ENCODE measurements at regions not wholly inside any gene's neighbourhood (a gene's known extent, or its start where the extent isn't known, plus 50 kb on each side); places are given as distances from the start of the nearest gene placed in this dataset.

- no peak for TF ChIP-seq CTCF (conservative IDR thresholded peaks at IDR 0.05; ENCODE audit: low read depth, low read length)
- H3K4me3 ChIP-seq (ENCODE audit: low read depth, low read length) = no peak overlapping the region
- no peak for DNase-seq (ENCODE audit: low read depth)
Observed at GRCh38 chr6:157766901-157767774, 55.9 kb upstream of the SNX9 start.

- no peak for TF ChIP-seq CTCF (conservative IDR thresholded peaks at IDR 0.05; ENCODE audit: low read depth, low read length)
- H3K4me3 ChIP-seq (ENCODE audit: low read depth, low read length) = no peak overlapping the region
Observed at GRCh38 chr6:157767775-157768156, 55.3 kb upstream of the SNX9 start.

GRCh38 chr6:157768304-157768703 is 54.7 kb upstream of the SNX9 start:
- DNase-seq (ENCODE audit: low read depth) = no peak
- H3K4me3 ChIP-seq (ENCODE audit: low read depth, low read length) = no peak overlapping the region
- no peak for TF ChIP-seq CTCF (conservative IDR thresholded peaks at IDR 0.05; ENCODE audit: low read depth, low read length)

More at GRCh38 chr6:157767775-157768156, 55.3 kb upstream of the SNX9 start:
- DNase-seq (ENCODE audit: low read depth) = no peak

GRCh38 chr6:157768863-157769551 is 54.0 kb upstream of the SNX9 start:
- no peak for DNase-seq (ENCODE audit: low read depth)
- no peak overlapping the region for H3K4me3 ChIP-seq (ENCODE audit: low read depth, low read length)
- TF ChIP-seq CTCF (conservative IDR thresholded peaks at IDR 0.05; ENCODE audit: low read depth, low read length) = no peak

- DNase-seq (ENCODE audit: low read depth) = no peak
- no peak for TF ChIP-seq CTCF (conservative IDR thresholded peaks at IDR 0.05; ENCODE audit: low read depth, low read length)
- no peak overlapping the region for H3K4me3 ChIP-seq (ENCODE audit: low read depth, low read length)
Observed at GRCh38 chr6:157769776-157770426, 53.1 kb upstream of the SNX9 start.

GRCh38 chr6:157770946-157771345 is 52.1 kb upstream of the SNX9 start:
- DNase-seq (ENCODE audit: low read depth) = no peak
- H3K4me3 ChIP-seq (ENCODE audit: low read depth, low read length) = no peak overlapping the region
- no peak for TF ChIP-seq CTCF (conservative IDR thresholded peaks at IDR 0.05; ENCODE audit: low read depth, low read length)

Measured in choroid plexus epithelial cell (primary cell).